ENCODE measurements at regions not wholly inside any gene's neighbourhood (a gene's known extent, or its start where the extent isn't known, plus 50 kb on each side); places are given as distances from the start of the nearest gene placed in this dataset.

DNA sequence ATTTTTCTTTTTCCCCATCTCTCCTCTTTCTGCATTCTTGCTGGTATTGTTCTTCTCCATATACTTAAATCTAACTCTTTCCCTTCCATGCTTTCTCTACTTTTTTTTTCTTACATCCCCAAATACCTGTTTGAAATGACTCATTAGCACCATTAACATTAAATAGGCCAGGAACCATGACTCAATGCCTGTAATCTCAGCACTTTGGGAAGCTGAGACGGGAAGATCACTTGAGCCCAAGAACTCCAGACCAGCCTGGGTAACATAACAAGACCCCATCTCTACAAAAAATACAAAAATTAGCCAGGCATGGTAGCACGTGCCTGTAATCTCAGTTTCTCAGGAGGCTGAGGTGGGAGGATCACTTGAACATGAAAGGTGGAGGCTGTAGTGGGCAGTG lies 1026.8 kb downstream of the GATA3 start:
- no peak for DNase-seq (ENCODE audit: low spot score, unreplicated experiment)
- TF ChIP-seq, protein P1, sequence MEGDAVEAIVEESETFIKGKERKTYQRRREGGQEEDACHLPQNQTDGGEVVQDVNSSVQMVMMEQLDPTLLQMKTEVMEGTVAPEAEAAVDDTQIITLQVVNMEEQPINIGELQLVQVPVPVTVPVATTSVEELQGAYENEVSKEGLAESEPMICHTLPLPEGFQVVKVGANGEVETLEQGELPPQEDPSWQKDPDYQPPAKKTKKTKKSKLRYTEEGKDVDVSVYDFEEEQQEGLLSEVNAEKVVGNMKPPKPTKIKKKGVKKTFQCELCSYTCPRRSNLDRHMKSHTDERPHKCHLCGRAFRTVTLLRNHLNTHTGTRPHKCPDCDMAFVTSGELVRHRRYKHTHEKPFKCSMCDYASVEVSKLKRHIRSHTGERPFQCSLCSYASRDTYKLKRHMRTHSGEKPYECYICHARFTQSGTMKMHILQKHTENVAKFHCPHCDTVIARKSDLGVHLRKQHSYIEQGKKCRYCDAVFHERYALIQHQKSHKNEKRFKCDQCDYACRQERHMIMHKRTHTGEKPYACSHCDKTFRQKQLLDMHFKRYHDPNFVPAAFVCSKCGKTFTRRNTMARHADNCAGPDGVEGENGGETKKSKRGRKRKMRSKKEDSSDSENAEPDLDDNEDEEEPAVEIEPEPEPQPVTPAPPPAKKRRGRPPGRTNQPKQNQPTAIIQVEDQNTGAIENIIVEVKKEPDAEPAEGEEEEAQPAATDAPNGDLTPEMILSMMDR (IDR thresholded peaks at IDR 0.05; ENCODE audit: unreplicated experiment), result no peak
- H3K4me1 Mint-ChIP-seq (ENCODE audit: low read depth), result no peaks in the 10 kb centered on the region
- no peak overlapping the region for H3K4me3 Mint-ChIP-seq (ENCODE audit: low read depth)
- H3K27me3 Mint-ChIP-seq, result peaks cover 42% of the 10 kb centered on the region
- H3K27ac Mint-ChIP-seq, result no peak overlapping the region
- H3K9me3 Mint-ChIP-seq (ENCODE audit: low read depth), result peaks cover 3% of the 10 kb centered on the region
- no peaks in the 10 kb centered on the region for H3K36me3 Mint-ChIP-seq (ENCODE audit: insufficient read depth)

DNA sequence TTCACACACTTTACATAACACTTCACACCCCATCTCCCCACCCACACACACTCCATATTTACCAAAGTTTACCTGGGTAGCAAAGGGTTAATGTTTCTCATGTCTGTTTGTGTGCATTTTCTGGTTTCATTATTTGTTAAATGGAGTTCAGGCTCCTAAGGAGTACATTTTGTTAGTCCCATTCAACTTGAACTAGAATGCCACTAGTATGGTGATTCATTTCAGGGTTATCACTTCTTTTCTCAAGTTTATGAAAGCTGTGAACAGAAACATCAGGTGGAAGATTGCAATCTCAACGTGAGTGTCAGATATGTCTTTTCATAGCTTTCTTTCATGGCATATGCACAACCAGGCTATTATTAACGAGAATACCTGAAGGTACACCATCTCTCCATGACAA lies 1027.5 kb downstream of the GATA3 start:
- H3K4me1 Mint-ChIP-seq (ENCODE audit: low read depth), result no peaks in the 10 kb centered on the region
- no peak overlapping the region for H3K4me3 Mint-ChIP-seq (ENCODE audit: low read depth)
- H3K9me3 Mint-ChIP-seq (ENCODE audit: low read depth), result peaks cover 3% of the 10 kb centered on the region
- DNase-seq (ENCODE audit: low spot score, unreplicated experiment), result no peak
- TF ChIP-seq, protein P1 (IDR thresholded peaks at IDR 0.05; ENCODE audit: unreplicated experiment), result no peak
- H3K27ac Mint-ChIP-seq, result no peak overlapping the region
- H3K27me3 Mint-ChIP-seq, result peaks cover 41% of the 10 kb centered on the region
- no peaks in the 10 kb centered on the region for H3K36me3 Mint-ChIP-seq (ENCODE audit: insufficient read depth)

DNA sequence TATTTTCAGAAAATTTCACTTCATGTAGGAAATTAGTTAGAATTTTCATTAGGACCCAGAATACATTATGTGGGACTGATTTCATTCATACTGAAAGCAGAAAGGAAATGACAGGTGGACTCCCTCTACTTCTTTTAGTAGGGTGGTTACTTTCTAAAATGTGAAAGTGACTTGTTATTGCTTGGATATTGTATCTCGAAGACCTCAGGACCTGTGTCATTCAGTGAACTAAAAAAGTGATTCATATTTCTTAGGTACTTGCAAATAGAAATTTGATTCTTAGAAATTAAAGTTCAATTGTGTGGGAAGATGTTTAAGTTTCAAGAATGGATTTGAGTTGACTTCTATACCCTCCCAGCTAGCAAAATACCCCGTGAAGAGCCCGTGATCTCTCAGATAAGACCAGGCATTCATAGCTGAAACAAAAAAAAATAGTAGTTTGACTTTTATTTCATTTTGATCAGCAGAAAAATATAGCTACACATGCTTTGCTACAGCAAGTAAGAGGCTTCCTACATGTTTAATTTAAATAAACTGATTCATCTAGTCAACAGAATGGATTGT lies 1037.1 kb downstream of the GATA3 start:
- TF ChIP-seq, protein P1 (IDR thresholded peaks at IDR 0.05; ENCODE audit: unreplicated experiment), result no peak
- no peak for DNase-seq (ENCODE audit: low spot score, unreplicated experiment)
- Mint-ChIP-seq H3K27me3 (peaks cover 16% of the 10 kb centered on the region), H3K4me1 (ENCODE audit: low read depth) (no peaks in the 10 kb centered on the region), H3K27ac (no peak overlapping the region), H3K36me3 (ENCODE audit: insufficient read depth) (no peaks in the 10 kb centered on the region), H3K4me3 (ENCODE audit: low read depth) (no peak overlapping the region), H3K9me3 (ENCODE audit: low read depth) (no peaks in the 10 kb centered on the region)

DNA sequence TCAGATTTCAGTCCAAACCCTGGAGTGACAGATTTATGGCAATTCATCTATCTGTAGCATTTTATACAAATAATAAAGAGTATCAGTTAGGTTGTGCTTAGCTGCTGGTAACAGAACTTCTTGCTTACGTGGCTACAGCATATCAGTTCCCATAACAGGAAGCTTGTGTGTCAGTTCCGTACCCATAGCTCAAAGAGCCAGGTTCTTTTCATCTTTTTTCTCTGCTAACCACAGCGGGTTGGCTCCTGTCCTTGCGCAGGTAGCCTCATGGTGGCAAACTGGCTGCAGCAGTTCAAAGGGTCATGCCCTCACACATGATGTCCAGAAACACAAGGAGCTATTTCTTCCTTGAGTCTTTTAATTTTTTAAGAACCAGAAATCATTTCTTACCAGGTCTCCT lies 1041.8 kb downstream of the GATA3 start:
- H3K4me3 Mint-ChIP-seq (ENCODE audit: low read depth), result no peak overlapping the region
- TF ChIP-seq, protein P1 (IDR thresholded peaks at IDR 0.05; ENCODE audit: unreplicated experiment), result no peak
- no peaks in the 10 kb centered on the region for H3K36me3 Mint-ChIP-seq (ENCODE audit: insufficient read depth)
- no peak for DNase-seq (ENCODE audit: low spot score, unreplicated experiment)
- no peaks in the 10 kb centered on the region for H3K9me3 Mint-ChIP-seq (ENCODE audit: low read depth)
- peaks cover 6% of the 10 kb centered on the region for H3K4me1 Mint-ChIP-seq (ENCODE audit: low read depth)
- no peak overlapping the region for H3K27ac Mint-ChIP-seq
- H3K27me3 Mint-ChIP-seq, result peaks cover 34% of the 10 kb centered on the region

DNA sequence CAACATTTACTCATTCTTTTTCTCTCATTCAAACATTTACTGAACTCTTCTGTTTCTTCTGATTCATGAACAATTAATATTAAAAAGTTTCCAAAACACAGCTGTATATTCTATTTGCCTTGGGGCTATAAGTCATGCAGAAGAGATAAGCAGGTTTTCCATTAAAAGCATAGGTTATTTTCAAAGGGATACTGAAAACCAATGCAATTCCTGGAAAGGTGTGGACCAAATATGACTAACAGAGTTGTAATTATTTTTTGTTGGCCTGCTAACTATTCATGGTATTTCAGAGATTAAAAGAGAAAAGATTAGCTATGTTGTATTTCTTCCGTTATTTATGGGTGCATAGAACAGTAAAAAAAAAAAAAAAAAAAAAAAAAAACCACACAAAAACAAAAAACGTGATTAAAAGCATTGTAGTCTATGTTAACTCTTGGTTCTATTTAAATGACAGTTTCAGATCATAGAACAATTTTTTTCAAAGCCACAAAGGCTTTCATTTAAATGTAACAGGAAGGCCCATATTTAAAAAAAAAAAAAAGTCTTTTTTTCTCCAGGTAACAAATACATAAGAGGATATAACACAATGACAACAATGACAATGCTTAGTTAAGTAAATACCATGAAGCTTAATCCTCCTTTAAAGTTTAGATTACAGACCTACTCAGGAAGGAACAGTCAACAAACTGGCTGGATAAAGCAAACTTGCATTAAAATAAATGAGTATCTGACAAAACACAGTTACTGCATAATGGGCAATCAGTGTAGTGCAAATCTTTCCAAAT lies 1042.9 kb downstream of the GATA3 start:
- peaks cover 32% of the 10 kb centered on the region for H3K27me3 Mint-ChIP-seq
- H3K4me1 Mint-ChIP-seq (ENCODE audit: low read depth), result peaks cover 6% of the 10 kb centered on the region
- no peak overlapping the region for H3K27ac Mint-ChIP-seq
- H3K4me3 Mint-ChIP-seq (ENCODE audit: low read depth), result no peak overlapping the region
- TF ChIP-seq, protein P1 (IDR thresholded peaks at IDR 0.05; ENCODE audit: unreplicated experiment), result no peak
- H3K36me3 Mint-ChIP-seq (ENCODE audit: insufficient read depth), result no peaks in the 10 kb centered on the region
- no peak for DNase-seq (ENCODE audit: low spot score, unreplicated experiment)
- H3K9me3 Mint-ChIP-seq (ENCODE audit: low read depth), result no peaks in the 10 kb centered on the region

Measured in progenitor cell of endocrine pancreas (in vitro differentiated cells).